CD1c-positive myeloid dendritic cell (primary cell): ENCODE measurements at regions not wholly inside any gene's neighbourhood (a gene's known extent, or its start where the extent isn't known, plus 50 kb on each side); places are given as distances from the start of the nearest gene placed in this dataset.
"Not testable (repeated sequence)": the region's sequence is repeated elsewhere in the genome, so short reads cannot be mapped to it uniquely, and the experiment has no call there.

ENCODE experiments used
- DNase-seq: peaks from one replicate; pipeline ENCODE4 v3.0.0-alpha.2; 2016; ENCODE audit errors: extremely low spot score

DNA sequence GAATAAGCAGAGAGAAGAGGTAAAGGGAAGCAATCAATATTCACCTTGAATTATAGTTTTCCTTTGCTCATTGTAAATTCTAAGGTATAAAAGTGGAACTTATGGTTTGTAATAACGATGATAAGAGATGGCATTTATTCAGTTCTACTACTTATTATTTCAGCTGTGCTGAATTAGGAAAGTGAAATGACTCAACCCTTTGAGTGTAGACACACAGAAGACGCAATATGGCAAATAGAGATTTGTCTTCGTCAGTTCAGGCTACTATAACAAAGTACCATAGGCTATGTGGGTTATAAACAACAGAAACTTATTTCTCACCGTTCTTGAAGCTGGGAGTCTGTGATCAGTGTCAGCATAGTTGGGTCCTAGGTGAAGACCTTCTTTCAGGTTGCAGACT is 713.0 kb upstream of the PCDH9 start:
- DNase-seq: no peak

GRCh38 chr13:67935626-67936025 is 705.5 kb upstream of the PCDH9 start:
- no peak for DNase-seq

DNA sequence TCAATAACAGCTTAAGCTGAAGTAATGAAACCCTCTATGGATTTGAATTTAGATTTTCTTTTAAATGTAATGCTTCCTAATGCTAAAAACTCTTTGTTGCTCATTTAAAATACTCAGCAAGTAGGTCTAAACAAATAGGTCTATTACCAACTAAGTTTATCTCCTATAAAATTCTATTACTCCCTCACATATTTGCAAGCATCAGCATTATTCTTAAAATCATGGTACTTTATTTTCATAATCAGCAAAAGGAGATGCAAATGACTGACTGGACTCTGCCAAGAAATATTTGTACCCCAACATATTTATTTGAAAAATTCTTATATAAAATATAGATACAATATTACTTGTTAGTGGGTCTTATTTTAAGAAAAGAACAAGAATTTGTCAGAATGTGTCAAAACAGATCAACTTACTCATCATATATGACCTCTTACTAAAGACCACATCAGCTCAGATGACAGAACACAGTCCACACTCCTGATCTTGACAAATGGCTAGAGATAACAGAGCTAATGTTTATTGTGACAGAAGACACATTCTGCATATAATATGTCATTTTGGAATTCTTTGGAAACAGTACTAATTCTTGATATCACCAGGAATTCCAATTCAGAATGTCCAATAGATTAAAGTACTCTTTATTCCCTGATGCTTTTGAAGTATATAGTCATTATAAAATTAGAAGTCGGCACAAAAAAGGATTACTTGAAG is 704.6 kb upstream of the PCDH9 start:
- DNase-seq: no peak

DNA sequence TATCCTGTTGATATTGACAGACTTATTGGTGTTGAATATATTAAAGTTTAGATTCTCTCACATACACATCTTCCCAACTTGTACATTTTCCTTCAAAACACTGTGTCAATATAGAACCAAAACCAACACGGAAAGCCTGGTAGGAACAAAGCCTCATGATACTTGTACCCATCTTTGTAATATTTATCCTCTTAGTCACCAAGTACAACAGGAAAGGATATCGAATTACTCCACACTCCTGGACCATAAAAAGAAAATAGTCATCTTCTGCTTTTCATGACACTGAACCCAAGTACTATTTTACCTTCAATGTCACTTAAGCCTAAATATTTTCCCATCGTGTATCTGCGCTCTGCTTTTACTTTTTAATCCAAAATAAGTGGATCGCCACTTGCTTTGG is 702.9 kb upstream of the PCDH9 start:
- DNase-seq: no peak

GRCh38 chr13:67917291-67917987 is 687.3 kb upstream of the PCDH9 start:
- DNase-seq: no peak

- DNase-seq: no peak
These were observed 686.5 kb upstream of the PCDH9 start for GRCh38 chr13:67916650-67917049.

DNA sequence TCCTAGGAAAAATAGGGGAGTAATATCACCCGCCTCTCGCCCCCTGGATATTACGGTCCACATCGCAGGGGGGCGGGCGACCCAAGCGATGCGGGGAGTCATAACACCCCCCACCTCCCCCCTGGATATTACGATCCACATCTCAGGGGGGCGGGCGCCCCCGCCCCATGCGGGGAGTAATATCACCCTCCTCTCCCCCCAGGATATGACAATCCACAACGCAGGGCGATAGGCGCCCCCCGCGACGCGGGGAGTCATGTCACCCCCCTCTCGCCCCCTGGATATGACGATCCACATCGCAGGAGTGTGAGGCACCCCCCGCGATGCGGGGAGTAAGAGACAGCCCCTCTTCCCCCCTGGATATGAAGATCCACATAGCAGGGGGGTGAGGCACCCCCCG is 684.4 kb upstream of the PCDH9 start:
- no peak for DNase-seq

GRCh38 chr13:67902960-67903359 is 672.8 kb upstream of the PCDH9 start:
- not testable (repeated sequence) for DNase-seq

DNA sequence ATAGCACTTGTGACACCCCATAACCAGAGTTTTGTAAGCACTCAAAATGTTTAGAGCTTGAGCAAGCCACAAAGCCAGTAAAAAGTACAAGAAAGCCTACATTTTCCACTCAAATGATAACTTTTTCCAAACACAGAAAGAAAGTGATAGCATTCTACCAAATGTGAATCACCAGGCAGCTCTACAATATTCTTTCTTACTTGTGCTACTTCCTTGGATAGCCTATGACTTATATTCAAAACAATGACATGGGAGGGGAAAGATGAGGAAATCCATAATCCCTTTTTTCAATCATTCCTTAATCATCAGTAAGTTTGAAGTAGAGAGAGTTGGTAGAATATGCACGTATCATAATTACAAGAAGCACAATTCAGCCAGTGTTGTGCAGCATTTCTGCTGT is 650.8 kb upstream of the PCDH9 start:
- DNase-seq: no peak

- no peak for DNase-seq
These were observed 648.2 kb upstream of the PCDH9 start for GRCh38 chr13:67878376-67878775.

GRCh38 chr13:67877031-67877430 is 646.9 kb upstream of the PCDH9 start:
- no peak for DNase-seq

GRCh38 chr13:67867206-67867605 is 637.1 kb upstream of the PCDH9 start:
- no peak for DNase-seq

DNA sequence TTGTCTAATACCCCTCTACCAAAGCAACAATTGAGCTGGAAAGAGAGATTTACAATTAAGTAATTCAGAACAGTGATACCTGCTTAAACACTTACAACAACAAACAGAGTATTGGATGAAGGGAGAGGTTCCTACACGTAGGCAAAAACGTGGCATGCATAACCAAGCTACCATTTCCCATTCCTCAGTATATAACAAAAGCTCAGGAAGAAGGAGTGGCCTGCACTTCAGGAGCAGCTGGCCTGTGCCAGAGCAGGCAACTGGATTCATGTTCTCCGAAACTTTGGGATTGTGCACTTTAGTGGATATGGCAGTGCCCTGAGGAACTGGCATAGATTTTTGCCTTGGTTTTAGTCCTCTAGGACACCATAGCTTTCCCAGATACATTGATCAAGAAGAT is 630.2 kb upstream of the PCDH9 start:
- no peak for DNase-seq

DNA sequence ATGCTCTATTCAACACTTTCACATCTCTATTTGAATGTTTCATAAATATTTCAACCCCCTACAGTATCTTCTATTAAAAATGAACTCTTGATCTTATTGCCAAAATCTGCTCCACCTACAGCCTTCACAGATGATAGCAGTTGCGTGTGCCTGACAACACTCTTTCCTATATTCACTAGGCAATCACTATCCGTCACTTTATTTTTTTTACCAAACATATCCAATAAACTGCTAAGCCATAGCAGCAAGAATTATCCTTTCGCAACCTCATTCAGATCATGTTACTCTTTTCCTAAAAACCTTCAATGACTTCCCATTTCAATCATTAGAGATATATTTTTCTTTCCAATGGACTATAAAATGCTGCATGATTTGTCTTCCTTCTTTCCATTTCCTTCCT is 629.8 kb upstream of the PCDH9 start:
- DNase-seq: no peak

GRCh38 chr13:67857581-67858310 is 627.6 kb upstream of the PCDH9 start:
- DNase-seq: no peak

GRCh38 chr13:67856955-67857354 is 626.8 kb upstream of the PCDH9 start:
- no peak for DNase-seq

DNA sequence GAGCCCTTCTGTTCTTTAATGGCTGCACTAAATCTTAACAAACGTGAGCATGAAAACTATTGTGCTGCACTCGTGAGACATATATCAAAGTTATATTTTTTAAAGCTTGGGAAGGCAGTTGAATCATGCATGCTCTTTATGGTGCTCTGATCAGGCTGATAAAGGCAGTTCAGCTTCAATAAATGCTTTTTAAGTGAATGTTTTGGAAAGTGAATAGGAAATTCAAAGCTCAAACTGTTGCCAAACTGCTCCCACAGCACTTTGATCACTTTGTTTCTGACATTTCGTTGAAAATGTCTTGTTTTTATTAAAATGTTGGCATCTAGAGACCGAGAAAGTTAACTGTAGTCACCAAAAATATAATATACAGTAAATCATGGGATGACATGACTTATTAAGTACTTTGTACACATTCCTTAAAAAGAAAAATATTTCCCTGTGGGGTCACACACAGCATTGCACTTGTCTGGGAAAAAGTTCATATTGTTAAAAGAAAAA is 625.7 kb upstream of the PCDH9 start:
- DNase-seq: no peak

GRCh38 chr13:67854990-67855389 is 624.9 kb upstream of the PCDH9 start:
- DNase-seq: no peak

DNA sequence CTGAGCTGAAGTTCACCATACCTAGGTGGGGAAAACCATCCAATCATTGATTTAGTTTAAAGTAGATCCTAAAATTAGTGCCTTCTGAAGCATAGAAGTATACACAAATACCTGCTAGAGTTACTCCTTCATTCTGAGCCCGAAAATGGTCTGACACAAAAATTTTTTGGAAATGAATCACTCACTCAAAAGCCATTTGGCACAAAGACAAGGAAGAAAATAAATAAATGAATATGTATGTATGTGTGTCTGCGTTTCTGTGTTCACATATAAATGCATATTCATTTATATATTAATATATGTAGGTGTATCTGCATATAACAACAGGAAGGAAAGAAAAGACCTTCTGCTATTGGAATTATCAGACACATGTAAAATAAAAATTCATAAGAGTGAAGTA is 614.4 kb upstream of the PCDH9 start:
- no peak for DNase-seq

- DNase-seq: no peak
These were observed 610.9 kb upstream of the PCDH9 start for GRCh38 chr13:67841071-67841470.

- DNase-seq: no peak
These were observed 603.4 kb upstream of the PCDH9 start for GRCh38 chr13:67833564-67833963.

- DNase-seq: no peak
These were observed 599.5 kb upstream of the PCDH9 start for GRCh38 chr13:67829641-67830040.

DNA sequence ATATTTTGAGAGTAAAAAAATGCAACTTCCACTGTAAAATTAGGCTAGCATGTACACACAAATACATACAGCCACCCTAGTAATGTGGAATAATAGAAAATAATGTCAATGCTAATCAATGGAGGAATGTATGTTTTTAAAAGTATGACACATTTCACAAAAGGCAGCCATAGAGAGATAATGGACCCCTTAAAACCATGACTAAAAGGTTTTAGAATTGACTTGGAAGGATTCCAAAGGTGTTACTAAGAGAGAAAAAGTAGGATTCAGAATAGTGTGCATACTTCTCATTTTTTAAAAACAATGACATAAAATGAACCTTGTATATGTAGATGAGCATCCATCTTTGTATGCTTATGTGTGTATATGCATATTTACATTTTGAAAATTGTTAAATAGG is 597.9 kb upstream of the PCDH9 start:
- no peak for DNase-seq
